PC-9 (cell line): ENCODE measurements at regions not wholly inside any gene's neighbourhood (a gene's known extent, or its start where the extent isn't known, plus 50 kb on each side); places are given as distances from the start of the nearest gene placed in this dataset.

Experiments used
- BruUV-seq: library from RNA; stranded (reverse); fragments of 400-500 nt; replicated peaks from 2 replicates; lab custom pipeline; 2021; lab: Mats Ljungman, UMichigan
- CTCF ChIA-PET: fragments of 300-600 bp; sonication (Branson Sonifier 250); formaldehyde crosslinking; loops from one replicate; lab custom pipeline; 2022; ENCODE audit warnings: antibody characterized with exemption; lab: Charles Lee
- POLR2A ChIA-PET: fragments of 300-600 bp; sonication (Branson Sonifier 250); formaldehyde crosslinking; loops from one replicate; lab custom pipeline; 2022; ENCODE audit warnings: antibody characterized with exemption; ENCODE audit not compliant: unreplicated experiment; lab: Charles Lee
- DNase-seq, 2 experiments: peaks; one replicate each; pipeline versions ENCODE4 v3.0.0 to v3.0.0-alpha.2; 2015 to 2022; ENCODE audit warnings: mixed read lengths in 1 of 2
- H2AFZ ChIP-seq: fragments of 200-600 bp; sonication (generic); 2 replicates; pipeline ENCODE4 v1.8.1; 2017; ENCODE audit warnings: antibody characterized with exemption
- H3F3A ChIP-seq: fragments of 200-600 bp; sonication (generic); 2 replicates; pipeline ENCODE4 v1.8.1; 2017; ENCODE audit warnings: antibody characterized with exemption, mild to moderate bottlenecking, low read depth; ENCODE audit not compliant: insufficient read depth
- H3K27ac ChIP-seq: fragments of 200-600 bp; sonication (generic); 2 replicates; pipeline ENCODE4 v1.6.1; 2016; ENCODE audit warnings: mixed run types
- H3K27me3 ChIP-seq: fragments of 200-600 bp; sonication (generic); 2 replicates; pipeline ENCODE4 v1.6.1; 2016; ENCODE audit warnings: low read depth, mixed run types; ENCODE audit not compliant: insufficient read depth
- H3K36me3 ChIP-seq: fragments of 200-600 bp; sonication (generic); 2 replicates; pipeline ENCODE4 v1.6.1; 2016; ENCODE audit warnings: low read depth, mixed run types
- H3K4me1 ChIP-seq: fragments of 200-600 bp; sonication (generic); replicated peaks from 2 replicates; pipeline ENCODE4 v1.6.1; 2016; ENCODE audit warnings: mixed run types; ENCODE audit not compliant: insufficient read depth
- H3K4me2 ChIP-seq: fragments of 200-600 bp; sonication (generic); 2 replicates; pipeline ENCODE4 v1.6.1; 2017; ENCODE audit warnings: mixed run types
- H3K4me3 ChIP-seq: fragments of 200-600 bp; sonication (generic); 2 replicates; pipeline ENCODE4 v1.6.1; 2016; ENCODE audit warnings: mixed run types
- H3K79me2 ChIP-seq: fragments of 200-600 bp; sonication (generic); 2 replicates; pipeline ENCODE4 v1.6.1; 2017; ENCODE audit warnings: low read depth, mixed run types
- H3K9me2 ChIP-seq: fragments of 200-600 bp; sonication (generic); 2 replicates; pipeline ENCODE4 v1.8.1; 2017; ENCODE audit warnings: mild to moderate bottlenecking; ENCODE audit not compliant: insufficient read depth
- H3K9me3 ChIP-seq: fragments of 200-600 bp; sonication (generic); 2 replicates; pipeline ENCODE4 v1.8.1; 2016; ENCODE audit warnings: low read depth; ENCODE audit not compliant: insufficient read depth
- H4K20me1 ChIP-seq: fragments of 200-600 bp; sonication (generic); 2 replicates; pipeline ENCODE4 v1.8.1; 2017; ENCODE audit not compliant: insufficient read depth
- EZH2 ChIP-seq: fragments of 200-600 bp; sonication (generic); IDR thresholded peaks from 2 replicates; pipeline ENCODE4 v1.8.0; 2017; ENCODE audit warnings: antibody characterized with exemption, low read depth
- intact Hi-C: fragments of 100-400 bp; cut with micrococcal nuclease; formaldehyde crosslinking; loops from one replicate; pipeline ENCODE4 v1.10.0; 2022; ENCODE audit not compliant: unreplicated experiment
- TF ChIP-seq, protein P1 (sequence below): fragments of 200-600 bp; sonication (generic); conservative IDR thresholded peaks from 2 replicates; pipeline ENCODE4 v1.6.1; 2017; ENCODE audit warnings: mixed run types, antibody characterized with exemption, mild to moderate bottlenecking, moderate library complexity

DNA sequence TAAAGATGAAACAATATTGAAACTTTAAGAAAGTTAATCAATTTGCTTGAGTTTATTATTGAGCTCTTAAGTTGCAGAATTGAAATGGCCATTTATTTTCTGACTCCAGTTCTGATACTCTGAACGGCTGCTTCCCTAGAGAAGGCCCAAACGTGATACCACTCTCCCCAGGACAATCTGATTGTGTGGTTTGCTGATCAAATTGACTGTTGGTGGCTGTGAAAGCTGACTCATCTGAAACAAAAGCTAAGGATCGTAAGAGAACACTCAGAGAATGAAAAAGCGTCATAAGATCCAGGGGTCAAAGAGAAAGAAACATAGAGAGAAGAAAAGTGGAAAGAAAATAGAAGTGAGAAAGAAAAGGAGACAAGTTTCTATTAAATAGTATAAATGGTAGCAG lies 147.2 kb downstream of the IZUMO3 start:
- POLR2A ChIA-PET = no interaction called here
- no peak overlapping the region for H3K27ac ChIP-seq
- no peak for TF ChIP-seq EZH2
- TF ChIP-seq, protein P1, sequence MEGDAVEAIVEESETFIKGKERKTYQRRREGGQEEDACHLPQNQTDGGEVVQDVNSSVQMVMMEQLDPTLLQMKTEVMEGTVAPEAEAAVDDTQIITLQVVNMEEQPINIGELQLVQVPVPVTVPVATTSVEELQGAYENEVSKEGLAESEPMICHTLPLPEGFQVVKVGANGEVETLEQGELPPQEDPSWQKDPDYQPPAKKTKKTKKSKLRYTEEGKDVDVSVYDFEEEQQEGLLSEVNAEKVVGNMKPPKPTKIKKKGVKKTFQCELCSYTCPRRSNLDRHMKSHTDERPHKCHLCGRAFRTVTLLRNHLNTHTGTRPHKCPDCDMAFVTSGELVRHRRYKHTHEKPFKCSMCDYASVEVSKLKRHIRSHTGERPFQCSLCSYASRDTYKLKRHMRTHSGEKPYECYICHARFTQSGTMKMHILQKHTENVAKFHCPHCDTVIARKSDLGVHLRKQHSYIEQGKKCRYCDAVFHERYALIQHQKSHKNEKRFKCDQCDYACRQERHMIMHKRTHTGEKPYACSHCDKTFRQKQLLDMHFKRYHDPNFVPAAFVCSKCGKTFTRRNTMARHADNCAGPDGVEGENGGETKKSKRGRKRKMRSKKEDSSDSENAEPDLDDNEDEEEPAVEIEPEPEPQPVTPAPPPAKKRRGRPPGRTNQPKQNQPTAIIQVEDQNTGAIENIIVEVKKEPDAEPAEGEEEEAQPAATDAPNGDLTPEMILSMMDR = no peak
- no peaks in the 10 kb centered on the region for H3K79me2 ChIP-seq
- DNase-seq = no peak
- BruUV-seq = no TSS peak
- no peak overlapping the region for H3K4me2 ChIP-seq
- CTCF ChIA-PET = no interaction called here
- no peak overlapping the region for H2AFZ ChIP-seq
- no peaks in the 10 kb centered on the region for H3K36me3 ChIP-seq
- H4K20me1 ChIP-seq = no peaks in the 10 kb centered on the region
- no peaks in the 10 kb centered on the region for H3K9me2 ChIP-seq
- H3F3A ChIP-seq = no peaks in the 10 kb centered on the region
- H3K9me3 ChIP-seq = no peaks in the 10 kb centered on the region
- no peak overlapping the region for H3K4me3 ChIP-seq
- no peaks in the 10 kb centered on the region for H3K4me1 ChIP-seq
- H3K27me3 ChIP-seq = no peaks in the 10 kb centered on the region
- intact Hi-C loops = no loop called here

DNA sequence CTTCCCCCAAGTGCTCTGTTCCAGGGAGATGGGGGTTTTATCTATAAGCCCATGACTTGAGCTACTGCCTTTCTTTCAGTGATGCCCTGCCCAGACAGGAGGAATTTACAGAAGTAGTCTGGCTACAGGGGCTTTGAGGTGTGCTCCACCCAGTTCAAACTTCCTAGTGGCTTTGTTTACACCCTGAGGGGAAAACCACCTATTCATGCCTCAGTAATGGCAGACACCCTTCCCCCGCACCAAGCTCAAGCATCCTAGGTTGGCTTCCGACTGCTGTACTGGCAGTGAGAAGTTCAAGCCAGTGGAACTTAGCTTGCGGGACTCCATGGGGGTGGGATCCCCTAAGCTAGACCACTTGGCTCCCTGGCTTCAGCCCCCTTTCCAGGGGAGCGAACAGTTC lies 154.6 kb downstream of the IZUMO3 start:
- Histone ChIP-seq H4K20me1 (no peaks in the 10 kb centered on the region), H3K9me3 (no peaks in the 10 kb centered on the region), H3K4me2 (no peak overlapping the region), H3K27me3 (no peaks in the 10 kb centered on the region), H3K27ac (no peak overlapping the region), H3K4me1 (no peaks in the 10 kb centered on the region), H3K9me2 (no peaks in the 10 kb centered on the region), H3K4me3 (no peak overlapping the region), H3K79me2 (no peaks in the 10 kb centered on the region), H2AFZ (no peak overlapping the region), H3F3A (no peaks in the 10 kb centered on the region), H3K36me3 (no peaks in the 10 kb centered on the region)
- BruUV-seq = no TSS peak
- intact Hi-C loops = no loop called here
- no peak for DNase-seq
- TF ChIP-seq EZH2 = no peak
- TF ChIP-seq, protein P1 = no peak
- POLR2A ChIA-PET = no interaction called here
- CTCF ChIA-PET = no interaction called here

DNA sequence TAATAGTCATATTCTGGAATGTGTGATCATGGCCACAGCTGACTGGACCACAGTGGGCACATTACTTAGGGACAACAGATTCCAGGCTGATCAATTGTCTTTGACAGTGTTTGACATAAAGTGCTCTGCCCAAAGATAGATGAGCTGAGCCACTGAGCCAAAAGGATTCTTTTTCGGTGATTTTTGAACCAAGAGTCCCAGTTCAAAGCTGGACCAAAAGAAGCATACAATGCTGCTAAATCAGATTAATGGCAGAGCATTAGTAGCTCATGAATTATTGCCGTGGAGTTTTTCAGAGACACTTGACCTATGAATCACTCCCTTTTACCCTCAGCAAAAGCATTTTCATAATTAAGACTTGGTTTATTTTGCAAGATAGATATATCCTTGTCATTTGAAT lies 160.6 kb downstream of the IZUMO3 start:
- H3K4me1 ChIP-seq = no peaks in the 10 kb centered on the region
- H3K27ac ChIP-seq = no peak overlapping the region
- H3K4me3 ChIP-seq = no peak overlapping the region
- H3K9me3 ChIP-seq = no peaks in the 10 kb centered on the region
- no peaks in the 10 kb centered on the region for H3K36me3 ChIP-seq
- no peaks in the 10 kb centered on the region for H4K20me1 ChIP-seq
- H2AFZ ChIP-seq = no peak overlapping the region
- BruUV-seq = no TSS peak
- intact Hi-C loops = no loop called here
- POLR2A ChIA-PET = no interaction called here
- DNase-seq = no peak
- no peaks in the 10 kb centered on the region for H3K27me3 ChIP-seq
- no peaks in the 10 kb centered on the region for H3K9me2 ChIP-seq
- H3K4me2 ChIP-seq = no peak overlapping the region
- no peaks in the 10 kb centered on the region for H3K79me2 ChIP-seq
- H3F3A ChIP-seq = no peaks in the 10 kb centered on the region
- CTCF ChIA-PET = no interaction called here
- no peak for TF ChIP-seq EZH2
- TF ChIP-seq, protein P1 = no peak
